HG02571 (cell line): ENCODE measurements at regions not wholly inside any gene's neighbourhood (a gene's known extent, or its start where the extent isn't known, plus 50 kb on each side); places are given as distances from the start of the nearest gene placed in this dataset.

Experiments used
- ATAC-seq: cut with Tn5 transposase; IDR thresholded peaks from one replicate; pipeline ENCODE4 v1.9.1; 2021; ENCODE audit warnings: mild to moderate bottlenecking, moderate library complexity; ENCODE audit not compliant: unreplicated experiment

DNA sequence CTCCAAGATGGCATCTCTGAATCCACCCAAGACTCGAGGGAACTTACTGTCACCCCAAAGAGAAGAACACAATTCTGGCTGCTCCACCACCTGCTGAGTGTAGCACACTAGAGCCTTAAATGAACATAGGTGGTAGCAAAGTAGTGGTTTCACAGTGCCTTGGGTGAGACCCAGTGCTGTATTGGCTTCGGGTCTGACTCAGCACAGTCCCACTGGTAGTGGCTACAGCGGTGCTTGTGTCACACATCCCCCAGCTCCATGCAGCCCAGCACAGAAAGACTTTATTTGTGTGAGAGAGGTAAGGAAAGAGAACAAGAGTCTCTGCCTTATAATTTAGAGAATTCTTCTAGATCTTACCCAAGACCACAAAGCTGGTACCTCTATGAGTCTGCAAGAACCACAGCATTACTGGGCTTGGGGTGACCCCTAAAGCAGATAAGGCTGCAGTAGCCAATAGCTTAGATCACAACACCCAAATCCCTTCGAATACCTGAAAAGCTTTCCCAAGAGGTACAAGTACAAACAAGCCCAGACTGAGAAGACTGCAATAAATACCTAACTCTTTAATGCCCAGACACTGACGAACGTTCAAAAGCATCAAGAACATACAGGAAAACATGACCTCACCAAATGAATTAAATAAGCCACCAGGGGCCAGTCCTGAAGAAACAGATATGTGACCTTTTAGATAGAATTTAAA is 83.3 kb upstream of the SLC38A4 start:
- ATAC-seq: no peak

DNA sequence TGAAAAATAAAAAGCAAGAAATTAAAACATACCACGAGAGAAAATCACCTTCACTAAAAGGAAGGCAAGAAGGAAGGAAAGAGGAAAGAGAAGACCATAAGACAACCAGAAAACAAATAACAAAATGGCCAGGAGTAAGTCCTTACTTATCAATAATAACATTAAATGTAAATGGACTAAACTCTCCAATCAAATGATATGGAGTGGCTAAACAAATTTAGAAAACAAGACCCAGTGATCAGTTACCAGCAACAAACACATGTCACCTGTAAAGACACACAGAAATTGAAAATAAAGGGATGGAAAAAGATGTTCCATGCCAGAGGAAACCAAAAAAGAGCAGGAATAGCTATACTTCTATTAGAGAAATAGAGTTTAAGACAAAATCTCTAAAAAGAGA is 85.0 kb upstream of the SLC38A4 start:
- ATAC-seq: no peak

DNA sequence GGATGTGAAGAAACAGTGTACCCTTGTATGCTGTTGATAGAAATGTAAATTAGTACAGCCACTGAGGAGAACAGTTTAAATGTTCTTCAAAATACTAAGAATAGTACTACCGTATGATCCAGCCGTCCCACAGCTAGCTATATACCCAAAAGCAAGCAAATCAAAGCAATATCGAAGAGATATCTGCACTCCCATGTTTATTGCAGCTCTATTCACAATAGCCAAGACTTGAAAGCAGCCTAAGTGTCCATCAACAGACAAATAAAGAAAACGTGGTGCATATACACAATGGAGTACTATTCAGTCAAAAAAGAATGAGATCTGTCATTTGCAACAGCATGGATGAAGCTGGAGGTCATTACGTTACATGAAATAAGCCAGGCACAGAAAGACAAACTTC is 88.5 kb upstream of the SLC38A4 start:
- no peak for ATAC-seq

DNA sequence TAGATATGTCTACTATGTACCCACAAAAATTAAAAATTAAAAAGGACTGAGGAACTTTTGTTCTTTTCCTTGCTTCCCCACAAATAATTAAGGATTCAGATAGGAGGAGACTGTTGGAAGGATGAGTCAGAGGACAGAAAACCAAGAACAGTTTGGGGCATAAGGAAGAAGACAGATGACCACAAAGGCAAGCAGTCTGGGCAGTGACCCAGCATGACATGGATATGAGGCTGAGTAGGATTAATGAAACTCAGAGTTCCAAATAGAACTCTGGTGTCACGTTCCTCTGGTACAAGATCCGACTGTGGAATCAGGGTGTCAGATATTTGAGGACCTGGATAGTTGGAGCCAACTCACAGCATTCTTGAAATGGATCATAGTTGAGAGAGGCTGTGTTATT is 89.3 kb upstream of the SLC38A4 start:
- ATAC-seq: no peak

DNA sequence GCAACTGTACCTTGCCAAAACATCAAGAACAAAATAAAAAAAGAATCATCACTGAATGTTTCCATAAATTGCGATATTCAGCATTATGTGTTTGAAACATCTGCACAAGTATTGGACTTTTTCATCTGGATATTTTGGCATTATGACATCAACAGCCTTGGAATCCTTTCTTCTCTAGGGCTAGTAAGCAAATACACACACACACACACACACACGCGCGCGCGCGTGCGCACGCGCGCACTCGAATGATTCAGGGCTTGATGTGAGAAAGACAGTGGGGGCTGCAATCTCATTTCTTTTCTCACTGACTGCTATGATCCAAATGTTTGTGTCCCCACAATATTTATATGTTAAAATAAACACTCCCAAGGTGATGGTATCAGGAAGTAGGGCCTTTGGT is 90.0 kb upstream of the SLC38A4 start:
- no peak for ATAC-seq

DNA sequence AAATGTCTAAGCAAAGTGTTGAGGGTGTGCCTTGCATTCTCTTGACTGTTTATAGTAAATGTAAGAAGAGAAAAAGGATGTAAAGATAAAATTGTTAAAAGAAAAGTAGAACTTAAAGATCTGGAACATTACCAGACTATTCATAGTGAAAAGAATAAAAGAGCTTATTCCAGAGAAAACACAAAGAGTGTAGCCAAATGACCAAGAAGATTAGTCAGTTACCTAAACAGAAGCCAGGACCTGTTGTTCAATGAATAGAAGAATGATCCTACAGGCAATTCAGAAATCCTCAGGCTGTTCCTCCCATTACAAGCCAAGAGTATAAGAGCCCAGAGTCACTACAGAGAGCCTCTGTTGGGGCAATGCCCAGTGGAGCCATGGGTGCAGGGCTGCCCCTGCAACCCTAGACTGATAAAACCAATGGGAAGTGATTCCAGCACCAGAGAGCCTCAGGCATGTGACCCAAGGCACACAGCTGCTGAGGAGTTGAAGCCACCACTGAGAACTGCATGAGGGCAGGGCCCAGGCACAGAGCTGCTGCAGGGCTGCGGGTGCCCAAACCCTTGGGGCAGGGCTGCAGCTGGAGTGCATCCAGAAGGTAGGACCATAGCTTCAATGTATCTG is 91.1 kb upstream of the SLC38A4 start:
- ATAC-seq: no peak

DNA sequence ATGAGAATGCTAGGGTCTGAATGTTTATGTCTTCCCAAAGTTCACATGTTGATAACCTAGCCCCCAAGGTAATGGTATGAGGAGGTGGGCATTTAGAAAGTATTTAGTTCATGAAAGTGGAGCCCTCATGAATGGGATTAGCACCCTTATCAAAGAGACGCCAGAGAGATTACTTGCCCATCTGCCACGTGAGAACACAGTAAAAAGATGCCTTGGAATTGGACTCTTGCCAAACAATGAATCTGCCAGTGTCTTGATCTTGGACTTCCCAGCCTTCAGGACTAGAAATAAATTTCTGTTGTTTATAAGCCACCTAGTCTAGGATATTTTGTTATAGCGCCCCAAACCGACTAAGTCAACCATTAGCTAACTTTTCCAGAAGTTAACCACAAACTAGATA is 92.0 kb upstream of the SLC38A4 start:
- ATAC-seq: no peak

DNA sequence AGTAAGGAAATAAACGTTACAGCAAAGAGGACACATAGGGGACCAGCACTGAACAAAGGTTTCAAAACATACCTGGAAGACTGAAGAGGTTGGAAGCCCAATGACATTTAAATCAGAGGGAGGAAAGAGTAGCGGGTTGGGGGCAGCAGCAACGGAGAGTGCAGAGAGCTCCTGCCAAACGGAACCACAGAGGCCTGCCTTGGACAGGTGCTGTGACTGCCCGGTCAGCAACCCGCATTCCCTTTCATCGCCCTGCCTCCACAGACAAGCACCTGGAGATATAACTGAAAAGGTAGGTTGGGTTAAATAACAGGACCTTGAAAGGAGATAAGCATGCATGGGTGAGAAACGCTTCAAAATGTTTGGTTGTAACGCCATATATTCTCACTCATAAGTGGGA is 92.8 kb upstream of the SLC38A4 start:
- ATAC-seq: no peak

DNA sequence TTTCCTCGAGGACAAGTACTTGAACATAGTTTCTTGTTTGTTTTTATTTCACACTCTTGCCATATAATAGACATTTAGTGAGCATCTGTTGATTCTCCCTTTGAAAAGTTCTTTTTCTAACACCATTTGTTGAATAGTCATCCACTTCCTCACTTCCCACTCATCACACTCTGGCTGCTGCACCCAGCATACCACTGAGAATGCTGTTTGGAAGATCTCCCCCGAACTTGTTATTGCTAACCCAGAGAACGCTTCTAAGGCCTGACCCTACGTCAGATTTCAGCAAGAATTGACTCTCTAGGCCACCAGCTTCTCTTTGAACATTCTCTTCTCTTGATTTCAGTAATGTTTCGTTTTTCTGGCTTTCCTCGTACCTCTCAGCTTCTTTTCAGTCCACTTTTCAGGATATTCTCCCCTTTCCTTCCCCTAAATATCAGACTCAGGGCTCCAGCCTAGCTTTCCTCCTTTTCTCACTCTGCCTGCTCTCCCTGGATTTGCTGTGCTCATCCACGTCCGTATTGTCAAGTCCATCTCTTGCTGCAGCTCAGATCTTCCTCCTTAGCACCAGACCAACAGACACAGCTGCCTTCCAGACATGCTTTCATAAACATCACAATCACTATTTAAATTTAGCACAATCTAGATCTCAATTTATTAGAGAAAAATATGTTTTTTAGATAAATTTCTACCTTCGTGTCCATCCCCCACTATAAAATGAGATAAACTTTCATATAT is 94.0 kb upstream of the SLC38A4 start:
- no peak for ATAC-seq

DNA sequence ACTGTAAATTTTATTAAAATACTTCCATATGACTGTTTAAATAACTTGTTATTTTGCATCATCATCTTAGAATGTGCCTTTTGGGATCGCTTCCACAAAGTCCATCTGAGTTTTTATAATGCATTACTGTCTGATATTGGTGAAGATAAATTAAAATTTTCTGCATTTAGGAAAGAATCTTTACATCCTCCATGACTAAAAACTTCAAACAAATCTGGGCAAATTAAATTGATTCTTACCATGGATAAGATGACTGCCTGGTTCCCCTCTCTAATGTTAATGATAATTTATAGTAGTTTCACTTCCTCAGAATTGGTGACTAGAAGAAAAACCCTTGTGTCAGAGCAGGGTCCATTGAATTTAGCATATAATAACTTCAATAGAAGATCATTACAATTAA is 94.7 kb upstream of the SLC38A4 start:
- ATAC-seq: no peak

DNA sequence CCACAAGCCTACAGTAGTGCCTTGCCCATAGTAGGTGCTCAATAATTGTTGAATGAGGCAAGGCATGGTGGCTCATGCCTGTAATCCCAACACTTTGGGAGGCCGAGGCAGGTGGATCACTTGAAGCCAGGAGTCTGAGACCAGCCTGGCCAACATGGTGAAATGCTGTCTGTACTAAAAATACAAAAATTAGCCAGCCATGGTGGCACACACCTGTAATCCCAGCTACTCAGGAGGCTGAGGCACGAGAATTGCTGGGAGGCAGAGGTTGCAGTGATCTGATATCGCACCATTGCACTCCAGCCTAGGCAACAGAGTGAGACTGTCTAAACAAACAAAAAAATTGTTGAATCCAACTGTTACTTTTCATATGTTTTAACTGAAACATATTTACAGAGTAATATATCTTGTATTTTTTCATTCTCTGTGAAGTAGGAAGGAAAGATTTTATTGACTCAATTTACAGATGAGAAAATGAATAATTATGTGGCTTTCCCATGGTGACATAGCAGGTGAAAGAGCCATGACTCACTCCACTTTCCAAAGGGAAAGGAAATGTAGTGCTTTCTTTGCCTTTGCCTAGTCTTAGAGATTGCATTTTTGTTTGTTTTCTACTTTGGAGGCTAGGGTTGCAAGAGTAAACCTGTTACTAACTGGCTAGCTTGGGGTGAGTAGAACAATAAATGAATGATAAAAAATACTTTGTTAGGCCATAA is 95.4 kb upstream of the SLC38A4 start:
- no peak for ATAC-seq

DNA sequence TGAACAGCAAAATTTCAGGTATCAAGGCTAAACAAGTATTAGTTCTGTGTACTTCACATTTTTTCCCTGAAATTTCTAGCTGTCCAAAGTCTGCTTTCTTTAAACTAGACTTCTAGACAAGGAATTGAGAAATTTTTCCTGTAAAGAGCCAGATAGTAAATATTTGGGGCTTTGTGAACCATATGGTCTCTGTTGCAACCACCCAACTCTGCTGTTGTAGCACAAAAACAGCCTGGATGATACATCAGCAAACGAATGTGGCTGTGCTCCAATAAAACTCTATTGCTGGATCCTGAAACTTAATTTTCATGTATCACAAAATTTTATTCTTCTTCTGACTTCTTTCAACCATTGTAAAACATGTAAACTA is 96.0 kb upstream of the SLC38A4 start:
- no peak for ATAC-seq

DNA sequence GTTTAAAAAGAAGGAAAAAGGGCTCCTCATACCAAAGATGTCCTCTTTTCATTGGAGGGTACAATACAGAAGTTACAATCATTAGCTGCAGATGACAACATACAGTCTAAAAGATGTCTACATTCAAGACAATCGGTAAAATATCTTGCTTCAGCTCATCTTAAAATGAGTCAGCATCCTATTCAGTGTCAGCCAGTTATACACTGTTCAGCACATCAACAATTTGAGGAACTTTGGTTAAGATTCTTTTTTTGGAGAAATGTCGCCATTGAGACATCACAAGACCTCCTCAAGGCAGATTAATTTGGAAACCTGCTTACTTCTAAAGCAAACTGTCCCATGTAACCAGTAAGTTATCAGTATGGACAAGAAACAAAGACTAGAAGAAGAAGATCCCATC is 100.7 kb upstream of the SLC38A4 start:
- no peak for ATAC-seq

DNA sequence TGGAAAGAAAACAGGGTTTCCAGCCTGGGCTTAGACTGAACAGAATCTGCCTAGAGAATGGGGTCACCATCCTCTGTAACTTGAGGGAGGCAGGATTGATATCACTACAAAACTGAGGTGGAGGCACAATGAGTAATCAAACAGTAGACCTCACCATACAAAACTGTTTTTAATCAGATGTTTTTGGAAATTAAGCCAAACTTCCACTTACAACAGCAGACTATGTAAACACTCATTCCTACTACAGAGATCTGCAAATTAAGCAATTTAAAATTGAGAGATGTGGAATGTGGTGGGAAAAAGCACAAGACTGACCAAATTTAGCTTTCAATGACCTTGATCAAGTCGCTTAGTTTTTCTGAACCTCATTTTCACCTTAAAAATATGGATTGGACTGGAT is 104.3 kb upstream of the SLC38A4 start:
- ATAC-seq: no peak

DNA sequence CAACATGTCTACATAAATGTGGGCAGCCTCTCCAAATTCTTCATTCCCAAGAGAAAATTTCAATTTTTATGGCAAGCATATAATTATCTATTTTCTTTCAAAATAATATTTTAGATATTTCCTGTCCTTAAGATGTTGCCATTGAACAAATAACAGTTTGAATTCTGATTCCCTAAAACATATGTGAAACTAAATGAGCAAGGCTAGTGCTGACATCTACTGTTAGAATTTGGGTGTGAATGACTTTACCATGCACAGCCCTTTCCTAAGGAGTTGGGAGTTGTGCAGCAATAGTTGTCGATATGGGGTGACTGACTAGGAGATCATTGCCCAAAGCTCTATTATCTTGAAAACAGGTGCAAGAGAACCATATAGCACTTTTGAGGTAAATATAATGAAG is 108.2 kb upstream of the SLC38A4 start:
- ATAC-seq: no peak

DNA sequence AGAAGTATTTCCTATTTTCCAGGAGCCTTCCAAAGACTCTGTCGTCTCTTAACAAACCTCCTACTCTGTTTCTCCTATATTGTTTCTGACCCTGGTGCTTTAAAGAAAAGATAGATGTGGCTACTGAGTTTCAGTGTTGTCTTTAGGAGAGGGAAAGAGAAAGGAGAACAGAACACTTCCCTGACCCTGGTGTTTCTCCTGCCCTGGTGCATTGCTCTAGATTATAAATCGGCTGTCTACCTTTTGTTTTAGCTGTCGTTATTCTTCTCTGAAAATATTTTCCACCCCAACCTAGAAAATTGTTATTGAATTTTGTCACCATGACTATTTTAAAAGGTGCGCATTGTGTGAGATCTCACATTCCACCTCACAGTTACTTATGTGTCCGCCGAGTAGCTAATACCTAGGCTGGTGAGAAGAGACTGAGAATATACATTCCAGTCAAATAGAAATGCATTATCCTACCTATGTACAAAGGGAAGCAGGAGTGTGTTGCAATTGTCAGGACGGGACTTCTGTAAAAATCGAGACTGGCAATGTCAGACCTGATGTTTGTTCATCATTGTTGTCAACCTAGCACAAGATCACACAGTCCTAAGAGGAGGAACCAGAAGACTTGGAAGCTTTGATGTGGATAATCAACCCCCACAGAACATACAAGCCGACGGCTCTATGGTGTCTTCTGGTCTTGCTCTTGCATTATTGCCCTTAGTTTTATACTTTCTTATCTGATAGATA is 108.7 kb upstream of the SLC38A4 start:
- ATAC-seq: no peak

DNA sequence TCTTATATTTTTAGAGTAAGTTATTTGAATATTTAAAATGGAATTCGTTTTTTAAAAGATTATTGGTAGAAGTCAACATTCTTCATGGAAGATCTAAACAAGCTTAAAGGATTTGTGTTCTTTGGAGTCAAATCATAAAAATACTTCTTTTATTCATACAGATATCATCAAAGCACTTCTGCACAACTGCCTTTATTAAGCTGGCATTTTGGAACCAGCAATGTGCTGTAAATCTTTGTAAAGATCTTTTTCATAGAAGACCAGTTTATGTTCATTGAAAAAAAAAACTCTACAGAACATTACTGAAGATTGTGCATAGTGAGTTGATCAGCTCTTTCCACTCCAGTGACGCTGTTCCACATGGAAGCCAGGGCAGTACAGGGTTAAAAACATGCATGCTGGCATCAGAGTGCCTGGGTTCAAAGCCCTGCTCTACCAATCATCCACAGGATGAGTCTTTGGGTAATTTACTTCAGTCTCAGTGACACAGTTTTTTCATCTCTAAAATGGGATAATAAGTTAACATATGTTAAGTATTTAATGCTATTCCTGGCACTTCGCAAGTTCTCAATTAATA is 109.6 kb upstream of the SLC38A4 start:
- ATAC-seq: no peak

DNA sequence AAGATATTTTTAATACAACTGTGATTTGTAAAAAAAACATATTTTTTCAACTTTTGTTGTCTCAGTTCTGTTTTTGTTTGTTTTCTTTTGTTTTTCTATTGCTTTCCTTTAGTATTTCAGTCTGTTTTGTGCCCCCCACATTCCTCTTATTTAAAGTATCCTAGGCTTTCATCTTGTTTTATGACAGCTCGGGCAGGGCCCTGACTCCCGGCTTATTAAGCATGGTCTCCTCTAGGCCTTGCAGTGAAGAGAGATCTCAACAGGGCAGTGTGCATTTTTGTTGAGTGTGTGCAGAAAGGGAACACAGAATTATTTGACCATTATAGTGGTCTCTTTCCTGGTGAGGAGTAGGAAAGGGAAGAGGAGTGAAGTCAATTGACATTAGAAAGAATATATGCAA is 110.2 kb upstream of the SLC38A4 start:
- no peak for ATAC-seq

DNA sequence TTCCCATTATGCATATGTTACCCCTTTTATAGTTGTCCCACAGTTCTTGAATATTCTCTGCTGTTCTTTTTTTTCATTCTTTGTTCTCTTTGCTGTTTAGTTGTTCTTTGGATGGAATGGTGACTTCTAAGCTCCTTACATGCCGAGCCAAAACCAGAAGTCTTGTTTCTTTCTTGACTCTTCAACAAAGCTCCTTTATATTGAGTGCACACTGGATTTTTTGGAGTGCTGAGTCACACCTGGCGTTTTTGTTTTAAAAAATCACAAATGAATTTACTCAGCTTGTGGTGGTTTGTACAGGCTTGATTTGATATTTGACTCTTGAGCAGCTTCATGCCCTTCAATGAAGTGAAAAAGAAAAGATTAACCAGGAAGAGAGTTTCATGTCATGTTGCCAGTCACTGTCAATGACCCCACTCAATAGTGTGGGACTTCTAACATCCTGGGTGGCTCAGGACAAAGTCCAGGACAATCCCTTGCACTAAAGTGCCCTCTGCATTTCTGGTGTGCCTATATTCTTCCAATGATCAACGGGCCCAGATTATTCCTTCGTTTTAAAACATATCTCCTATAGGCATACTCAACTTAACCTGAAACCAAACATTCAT is 112.4 kb upstream of the SLC38A4 start:
- ATAC-seq: no peak

DNA sequence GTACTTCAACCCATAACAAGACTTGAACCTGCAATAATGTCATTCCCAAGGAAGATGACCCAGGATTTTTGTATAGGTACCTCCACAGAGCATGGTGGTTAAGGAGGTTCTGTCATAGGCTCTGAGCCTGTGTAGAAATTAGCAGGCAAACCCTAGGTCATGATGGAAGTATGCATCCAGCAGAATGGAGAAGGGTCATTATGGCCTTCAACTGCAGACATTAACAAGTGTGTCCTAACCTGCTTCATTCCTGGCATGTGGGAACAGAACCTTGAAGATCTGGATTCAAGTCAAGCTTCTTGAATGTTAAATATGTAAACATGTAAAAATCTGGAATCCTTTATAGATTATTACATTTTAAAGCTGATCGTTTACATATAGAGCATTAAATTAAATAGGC is 116.2 kb upstream of the SLC38A4 start:
- ATAC-seq: no peak
